RCC 7860 (cell line): ENCODE measurements at regions not wholly inside any gene's neighbourhood (a gene's known extent, or its start where the extent isn't known, plus 50 kb on each side); places are given as distances from the start of the nearest gene placed in this dataset.
"Not testable (repeated sequence)": the region's sequence is repeated elsewhere in the genome, so short reads cannot be mapped to it uniquely, and the experiment has no call there.

Source experiments
- DNase-seq: peaks from one replicate; pipeline ENCODE4 v3.0.0-alpha.2; 2015; ENCODE audit warnings: low spot score
- FAIRE-seq: peaks from 2 replicates; lab custom pipeline; 2012; peaks lifted over from hg19 to GRCh38; lab: Jason Lieb, UNC

DNA sequence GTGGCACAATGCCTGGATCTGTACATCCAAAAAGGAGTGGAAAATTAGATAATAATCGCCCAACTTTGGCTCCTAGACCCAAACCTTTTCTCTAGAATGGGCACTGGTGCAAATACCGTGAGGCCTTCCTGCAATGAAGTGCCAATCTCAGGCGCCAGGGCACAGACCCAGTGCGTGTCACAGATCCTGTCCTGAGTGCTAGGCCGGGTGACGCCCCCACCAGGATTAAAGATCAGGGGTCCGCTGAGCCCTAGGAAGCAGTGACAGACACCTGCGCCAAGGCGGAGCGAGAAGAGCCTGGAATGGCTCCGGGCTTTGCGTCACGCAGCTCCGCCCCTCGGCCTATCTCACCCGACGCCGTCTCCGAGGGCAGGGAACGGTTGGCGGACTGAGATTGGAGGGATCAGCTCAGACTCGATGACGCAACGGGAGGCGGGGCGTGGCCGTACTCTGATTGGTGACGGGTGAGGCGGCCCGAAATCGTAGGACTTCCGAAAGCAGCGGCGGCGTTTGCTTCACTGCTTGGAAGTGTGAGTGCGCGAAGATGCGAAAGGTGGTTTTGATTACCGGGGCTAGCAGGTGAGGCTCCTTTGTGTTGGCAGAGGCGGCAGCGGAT is 261.9 kb downstream of the ZNF37A start:
- DNase-seq: peak; percentile 15

DNA sequence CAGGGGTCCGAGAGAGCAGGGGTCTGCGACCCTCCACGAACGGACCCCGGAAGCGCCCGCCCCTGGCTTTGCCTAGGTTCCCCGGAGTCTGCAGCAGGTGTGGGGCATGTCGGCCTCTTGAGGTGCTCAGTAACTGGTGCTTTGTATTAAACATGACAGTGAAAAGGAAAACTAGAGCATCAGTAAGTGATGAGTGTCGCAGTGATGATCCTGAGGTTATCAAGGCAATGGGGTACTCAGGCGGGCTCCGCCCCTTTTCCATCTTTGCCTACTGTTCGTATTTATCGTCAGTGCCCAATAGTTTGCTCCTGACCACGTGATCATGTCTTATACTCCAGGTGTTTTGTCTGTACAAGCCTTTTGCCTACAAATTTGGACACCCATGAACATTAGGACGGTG is 262.4 kb downstream of the ZNF37A start:
- FAIRE-seq, DNase-seq: not testable (repeated sequence)

More for the DNA sequence above, 261.9 kb downstream of the ZNF37A start:
- FAIRE-seq: peak; percentile 87

DNA sequence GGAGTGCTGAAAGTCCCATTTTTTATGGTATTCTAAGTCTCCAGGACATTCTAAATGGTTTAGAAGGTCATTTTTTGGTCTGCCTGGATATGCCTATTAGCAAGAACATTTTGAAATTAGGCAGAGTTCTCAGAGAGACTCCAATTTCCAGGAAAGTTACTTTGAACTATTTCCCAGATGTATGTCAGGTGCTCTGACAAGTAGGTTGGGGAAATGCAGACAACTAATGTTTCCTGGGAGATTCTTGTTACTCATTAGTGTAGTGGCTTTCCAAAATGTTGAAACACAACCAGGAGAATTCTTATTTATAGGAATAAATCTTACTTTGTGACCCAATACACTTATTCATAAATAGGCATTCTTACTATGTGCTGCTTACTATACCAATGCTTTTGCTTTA is 268.4 kb downstream of the ZNF37A start:
- DNase-seq, FAIRE-seq: not testable (repeated sequence)

GRCh38 chr10:38364073-38364472 is 269.9 kb downstream of the ZNF37A start:
- not testable (repeated sequence) for FAIRE-seq

DNA sequence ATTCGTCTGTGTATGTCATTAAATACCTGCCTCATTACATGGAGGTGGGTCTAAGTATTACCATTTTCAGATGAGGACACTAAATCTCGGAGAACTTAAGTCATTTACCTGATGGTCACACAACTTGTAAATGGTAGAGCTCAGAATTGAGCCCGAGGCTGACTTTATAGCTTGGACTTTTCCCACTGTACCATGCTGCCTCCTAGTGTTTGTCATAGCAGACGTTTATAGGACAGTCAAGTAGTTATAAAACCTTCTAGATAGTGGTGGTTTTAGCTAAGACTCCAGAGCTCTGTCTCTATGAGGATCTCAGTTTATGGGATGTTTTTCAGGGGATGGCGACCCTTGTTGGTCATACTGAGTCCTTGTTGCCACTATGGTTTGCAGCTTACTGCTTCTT is 271.8 kb downstream of the ZNF37A start:
- peak; percentile 18 for DNase-seq
- FAIRE-seq: not testable (repeated sequence)

More at GRCh38 chr10:38364073-38364472, 269.9 kb downstream of the ZNF37A start:
- DNase-seq: not testable (repeated sequence)

DNA sequence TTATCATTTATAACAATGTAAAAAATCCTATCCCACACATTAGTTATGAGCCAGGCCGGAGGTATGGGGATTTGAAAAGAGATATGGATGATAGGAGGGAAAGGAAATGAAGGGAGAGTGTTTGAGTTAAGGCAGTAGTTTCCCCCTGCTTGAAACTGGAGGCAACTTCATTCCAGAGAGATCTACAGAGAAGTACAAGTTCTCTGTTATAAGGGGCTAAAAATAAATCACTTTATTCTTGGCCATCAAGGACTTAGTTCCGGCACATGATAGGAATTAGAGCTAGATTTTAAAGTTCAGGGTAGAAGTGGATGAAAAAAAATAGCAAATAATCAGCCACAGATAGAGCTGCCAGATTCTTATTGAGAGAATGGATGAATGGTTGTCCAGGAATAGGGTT is 289.7 kb downstream of the ZNF37A start:
- not testable (repeated sequence) for FAIRE-seq, DNase-seq

DNA sequence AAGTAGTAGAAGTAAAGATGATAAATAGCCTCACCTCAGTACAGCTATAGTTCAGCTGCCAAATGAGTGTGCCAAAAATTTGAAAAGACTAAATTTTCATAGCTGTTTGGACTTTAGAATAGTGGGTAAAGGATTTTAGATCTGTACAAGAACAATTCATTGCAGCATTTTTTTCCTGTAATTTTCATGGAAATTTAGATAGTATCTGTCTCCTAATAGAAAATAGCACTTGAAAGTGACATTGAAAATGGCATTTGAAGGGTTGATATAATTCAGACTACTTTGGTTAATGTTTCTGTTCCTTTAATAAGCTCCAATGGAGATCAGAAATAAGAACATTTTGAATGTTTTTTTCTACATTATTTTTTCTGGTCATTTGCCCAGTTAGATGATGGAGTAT is 292.7 kb downstream of the ZNF37A start:
- not testable (repeated sequence) for DNase-seq, FAIRE-seq

- FAIRE-seq: not testable (repeated sequence)
Observed at GRCh38 chr10:38390725-38391124, 296.6 kb downstream of the ZNF37A start.

GRCh38 chr10:38395465-38395864 is 301.3 kb downstream of the ZNF37A start:
- not testable (repeated sequence) for FAIRE-seq, DNase-seq

More at GRCh38 chr10:38390725-38391124, 296.6 kb downstream of the ZNF37A start:
- DNase-seq: not testable (repeated sequence)

- FAIRE-seq, DNase-seq: not testable (repeated sequence)
Observed at GRCh38 chr10:38396178-38396954, 302.2 kb downstream of the ZNF37A start.

DNA sequence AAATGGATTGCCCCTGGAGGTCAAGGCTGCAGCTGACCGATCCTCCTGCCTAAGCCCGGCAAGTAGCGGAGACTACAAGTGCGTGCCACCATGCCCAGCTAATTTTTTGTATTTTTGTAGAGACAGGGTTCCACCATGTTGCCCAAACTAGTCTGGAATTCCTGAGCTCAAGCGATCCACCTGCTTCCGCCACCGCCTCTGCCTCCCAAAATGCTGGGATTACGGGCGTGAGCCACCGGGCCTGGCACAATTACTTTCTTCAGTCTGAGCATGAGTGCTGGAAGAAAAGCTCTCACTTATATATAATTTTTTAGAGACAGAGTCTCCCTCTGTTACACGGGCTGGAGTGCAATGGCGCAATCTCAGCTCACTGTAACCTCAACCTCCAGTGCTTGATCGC is 307.4 kb downstream of the ZNF37A start:
- not testable (repeated sequence) for FAIRE-seq, DNase-seq

GRCh38 chr10:38402442-38403346 is 308.6 kb downstream of the ZNF37A start:
- FAIRE-seq: not testable (repeated sequence)
- peak; percentile 88 for DNase-seq

DNA sequence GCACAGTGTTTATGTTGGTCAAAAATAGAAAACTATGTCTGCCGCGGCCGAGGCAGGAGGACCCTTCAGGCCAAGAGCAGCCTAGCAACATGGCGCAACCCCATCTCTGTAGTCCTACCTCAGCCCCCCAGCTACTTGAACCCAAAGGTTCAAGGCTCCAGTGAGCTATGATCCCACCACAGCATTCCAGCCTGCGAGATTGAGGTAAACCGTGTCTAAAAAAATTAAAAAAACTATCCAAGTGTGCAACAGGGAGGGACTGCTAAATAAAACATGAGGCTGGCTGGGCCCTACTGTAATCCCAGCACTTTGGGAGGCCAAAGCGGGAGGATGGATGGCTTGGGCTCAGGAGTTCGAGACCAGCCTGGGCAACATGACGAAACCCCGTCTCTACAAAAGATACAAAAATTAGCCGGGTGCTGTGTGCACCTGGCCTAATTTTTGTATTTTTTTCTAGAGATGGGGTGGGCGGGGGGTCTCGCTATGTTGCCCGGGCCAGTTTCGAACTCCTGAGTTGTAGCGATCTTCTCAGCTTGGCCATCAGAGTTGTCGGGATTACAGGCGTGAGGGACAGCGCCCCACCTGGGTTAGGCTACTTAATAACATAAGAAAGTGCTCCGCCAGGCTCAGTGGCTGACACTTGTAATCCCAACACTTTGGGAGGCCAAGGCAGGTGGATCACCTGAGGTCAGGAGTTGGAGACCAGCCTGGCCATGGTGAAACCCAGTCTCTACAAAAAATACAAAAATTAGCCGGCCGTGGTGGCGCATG is 309.4 kb downstream of the ZNF37A start:
- not testable (repeated sequence) for FAIRE-seq

GRCh38 chr10:38423634-38424033 is 329.5 kb downstream of the ZNF37A start:
- DNase-seq, FAIRE-seq: not testable (repeated sequence)

More for the DNA sequence above, 309.4 kb downstream of the ZNF37A start:
- not testable (repeated sequence) for DNase-seq

GRCh38 chr10:38430242-38430641 is 336.1 kb downstream of the ZNF37A start:
- DNase-seq, FAIRE-seq: not testable (repeated sequence)

DNA sequence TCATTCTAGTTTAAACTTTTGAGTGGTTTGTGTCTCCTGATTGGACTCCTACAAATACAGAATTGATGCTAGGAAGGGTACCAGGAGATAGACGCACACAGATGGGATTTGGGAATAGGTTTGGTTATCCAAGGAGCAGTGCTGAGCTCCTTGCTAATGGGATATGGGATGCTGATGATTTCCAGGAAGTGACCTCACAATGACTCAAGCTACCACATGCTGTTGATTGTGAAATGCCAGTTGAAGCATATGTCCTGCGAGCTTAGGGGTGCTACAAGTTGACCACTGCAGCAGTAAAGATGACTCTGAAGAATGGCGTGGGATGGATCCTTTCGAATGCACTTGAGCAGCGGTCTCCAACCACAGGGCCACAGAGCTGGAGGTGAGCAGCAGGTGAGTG is 343.2 kb downstream of the ZNF37A start:
- DNase-seq, FAIRE-seq: not testable (repeated sequence)

DNA sequence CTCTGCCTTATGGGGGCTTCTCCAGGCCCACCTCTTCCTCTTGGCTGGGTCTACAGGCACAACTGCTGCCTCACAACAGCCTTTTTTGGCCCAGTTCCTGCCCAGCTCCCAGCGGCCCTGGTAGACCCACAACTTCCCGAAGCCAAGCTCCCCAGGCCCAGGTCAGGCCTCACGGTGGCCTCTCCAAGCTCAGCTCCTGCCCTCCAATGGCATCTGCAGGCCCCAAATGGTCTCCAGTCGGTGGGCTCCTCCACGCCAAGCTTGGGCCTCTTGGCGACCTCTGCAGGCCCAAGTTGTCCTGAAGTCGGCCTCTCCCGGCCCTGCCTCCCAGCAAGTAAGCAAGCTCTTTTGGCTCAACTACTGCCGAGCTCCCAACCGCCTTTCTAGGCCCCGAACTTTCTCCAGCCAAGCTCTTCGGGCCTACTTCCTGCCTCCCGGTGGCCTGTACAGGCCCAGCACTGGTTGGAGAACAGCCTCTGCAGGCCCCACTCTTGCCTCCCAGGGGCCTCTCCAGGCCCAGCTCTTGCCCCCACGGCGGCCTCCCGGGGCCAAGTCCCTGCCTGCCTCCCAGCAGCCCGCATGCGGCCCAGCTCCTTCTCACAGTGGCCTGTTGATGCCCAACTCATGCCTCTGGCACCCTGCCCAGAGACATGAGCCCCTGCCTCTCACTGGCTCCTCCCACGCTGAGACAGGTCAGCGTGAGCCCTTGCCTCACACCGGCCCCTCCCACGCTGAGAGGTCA is 354.6 kb downstream of the ZNF37A start:
- not testable (repeated sequence) for DNase-seq, FAIRE-seq

- not testable (repeated sequence) for FAIRE-seq, DNase-seq
Observed at GRCh38 chr10:38449618-38450017, 355.5 kb downstream of the ZNF37A start.
